Suppressor macrophage treated with lipopolysaccharide for 4 hours (primary cell): ENCODE measurements at regions not wholly inside any gene's neighbourhood (a gene's known extent, or its start where the extent isn't known, plus 50 kb on each side); places are given as distances from the start of the nearest gene placed in this dataset.
A peak's percentile ranks its signal among the peaks of the same experiment; 100 is the strongest.

ENCODE experiments used
- DNase-seq: peaks from one replicate; pipeline ENCODE4 v3.0.0-alpha.2; 2020

DNA sequence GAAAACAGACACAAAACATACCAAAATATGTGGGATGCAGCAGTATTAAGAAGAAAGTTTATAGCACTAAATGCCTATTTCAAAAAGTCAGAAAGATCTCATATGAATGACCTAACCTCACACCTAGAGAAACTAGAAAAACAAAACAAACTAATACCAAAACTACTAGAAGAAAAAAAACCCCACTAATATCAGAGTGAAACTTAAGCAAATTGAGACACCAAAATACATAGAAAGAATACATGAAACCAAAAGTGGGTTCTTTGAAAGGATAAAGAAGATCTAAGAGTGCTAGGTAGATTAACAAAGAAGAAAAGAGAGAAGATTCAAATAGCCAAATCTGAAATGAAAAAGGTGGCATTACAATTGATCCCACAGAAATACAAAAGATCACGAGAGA lies 494.1 kb downstream of the SH2D4B start:
- DNase-seq = no peak

DNA sequence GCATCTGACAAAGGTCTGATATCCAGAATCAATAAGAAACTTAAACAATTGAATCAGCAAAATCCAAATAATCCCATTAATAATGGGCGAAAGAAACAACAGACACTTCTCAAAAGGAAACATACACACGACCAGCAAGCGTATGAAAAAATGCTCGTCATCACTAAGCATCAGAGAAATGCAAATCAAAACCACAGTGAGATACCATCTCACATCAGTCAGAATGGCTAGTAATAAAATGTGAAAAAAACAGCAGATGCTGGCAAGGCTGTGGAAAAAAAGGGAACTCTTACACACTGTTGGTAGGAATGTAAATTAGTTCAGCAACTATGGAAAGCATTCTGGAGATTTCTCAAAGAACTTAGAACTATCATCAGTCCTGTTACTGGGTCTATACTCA lies 496.7 kb downstream of the SH2D4B start:
- no peak for DNase-seq

DNA sequence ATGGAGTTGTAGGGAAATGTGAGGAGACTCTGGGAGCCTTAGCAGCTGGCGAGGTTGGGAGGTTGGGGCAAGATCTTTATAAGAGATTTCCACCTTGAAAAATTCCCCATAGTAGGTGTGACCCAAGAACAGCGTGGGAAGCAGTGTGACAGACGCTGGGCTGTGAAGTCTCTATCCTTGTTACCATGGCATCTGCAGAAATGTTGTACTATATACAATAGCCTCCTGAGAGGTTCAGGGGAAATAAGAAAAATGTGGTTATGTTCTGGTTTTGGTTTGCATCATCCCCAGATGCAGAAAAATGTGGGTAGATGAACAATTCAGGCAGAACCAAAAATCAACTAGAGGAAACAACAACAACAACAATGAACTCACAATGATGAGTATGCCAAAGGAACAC lies 498.6 kb downstream of the SH2D4B start:
- DNase-seq = no peak

DNA sequence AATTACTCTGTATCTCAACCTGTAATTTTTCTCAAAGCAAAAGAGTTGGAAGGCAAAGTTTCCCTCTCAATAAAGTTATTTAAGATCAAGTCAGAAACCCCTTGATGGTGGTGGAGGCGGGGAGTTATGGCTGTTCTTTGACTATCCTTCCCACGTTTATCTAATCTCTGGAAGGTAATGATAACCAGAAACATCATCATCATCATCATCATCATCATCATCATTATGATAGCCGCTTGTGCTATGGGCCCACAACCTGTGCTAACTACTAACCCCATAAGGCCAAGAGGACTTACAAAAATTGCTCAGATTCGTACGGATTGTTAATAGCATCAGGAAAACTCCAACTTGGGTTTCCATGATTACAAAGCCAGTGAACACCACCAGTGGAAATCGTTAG lies 502.3 kb downstream of the SH2D4B start:
- DNase-seq = no peak

DNA sequence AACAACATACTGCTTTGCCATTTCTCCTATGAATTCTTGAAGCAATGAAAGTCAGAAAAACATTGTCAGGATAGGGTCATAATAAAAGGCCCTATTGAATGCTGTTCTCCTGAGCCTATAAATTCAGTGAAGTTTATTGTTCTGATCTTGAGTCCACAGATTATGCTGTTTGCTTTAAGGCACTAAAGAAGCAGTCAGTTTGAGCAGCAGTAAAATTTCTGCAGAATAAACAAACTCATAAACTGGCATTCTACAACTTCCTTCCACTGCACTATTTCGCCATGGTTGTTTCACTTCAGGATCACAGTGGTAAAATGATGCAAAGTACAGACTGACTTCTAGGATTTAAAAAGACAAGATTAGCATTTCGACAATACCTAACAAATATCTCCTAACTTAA lies 503.2 kb downstream of the SH2D4B start:
- DNase-seq = no peak

DNA sequence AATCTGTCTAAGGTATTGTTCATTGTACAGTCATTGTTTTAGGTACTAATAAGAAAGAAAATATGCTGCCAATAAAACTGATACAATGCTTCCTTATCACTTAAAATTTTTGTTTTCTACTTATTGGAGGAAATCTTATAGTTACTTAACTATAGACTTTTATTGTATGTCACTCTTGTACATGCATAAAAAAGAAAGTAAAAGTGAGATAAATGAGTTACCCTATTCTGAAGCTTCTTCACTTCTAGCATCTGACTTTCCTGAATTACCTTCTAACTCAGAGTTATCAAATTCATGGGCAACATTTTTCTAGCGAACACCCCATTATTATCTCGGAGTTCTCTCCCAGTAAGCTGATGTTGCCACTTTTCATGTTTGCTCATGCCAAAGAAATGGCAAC lies 504.9 kb downstream of the SH2D4B start:
- DNase-seq = no peak

DNA sequence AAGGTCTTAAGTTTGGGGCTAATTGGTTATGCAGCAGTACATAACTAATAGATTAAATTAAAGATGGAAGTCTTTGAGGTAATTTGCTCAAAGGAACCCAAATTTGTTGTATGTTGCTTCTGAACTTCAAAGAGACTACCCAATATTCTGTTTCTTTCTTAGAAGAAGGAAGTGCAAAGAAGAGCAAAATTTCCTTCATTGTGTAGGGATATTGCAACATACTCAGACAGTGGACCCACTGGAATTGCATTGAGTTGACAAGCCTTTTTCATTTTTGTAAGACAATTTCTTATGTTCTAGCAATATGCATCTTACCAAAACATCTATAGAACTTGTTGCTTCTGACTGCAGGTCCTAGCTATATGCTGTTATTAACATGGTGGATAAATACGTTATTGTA lies 527.8 kb downstream of the SH2D4B start:
- DNase-seq = no peak

DNA sequence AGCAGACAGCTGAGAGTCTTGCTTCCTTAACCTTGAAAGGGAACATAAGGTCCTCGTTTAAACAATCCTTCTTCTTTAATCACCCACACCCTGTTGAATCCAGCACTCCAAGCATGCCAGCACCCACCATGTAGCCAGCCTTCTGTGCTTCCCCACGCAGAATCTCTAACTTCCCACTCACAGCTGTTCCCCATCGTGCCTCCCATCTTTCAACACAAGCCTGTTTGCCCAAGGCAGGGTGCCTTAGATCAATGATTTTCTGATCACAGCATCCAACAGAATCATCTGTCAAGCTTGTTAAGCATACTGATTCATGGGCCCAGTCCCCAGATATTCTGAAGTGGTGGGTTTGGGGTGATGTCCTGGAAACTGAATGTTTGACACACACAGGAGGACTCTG lies 530.8 kb downstream of the SH2D4B start:
- DNase-seq = no peak

DNA sequence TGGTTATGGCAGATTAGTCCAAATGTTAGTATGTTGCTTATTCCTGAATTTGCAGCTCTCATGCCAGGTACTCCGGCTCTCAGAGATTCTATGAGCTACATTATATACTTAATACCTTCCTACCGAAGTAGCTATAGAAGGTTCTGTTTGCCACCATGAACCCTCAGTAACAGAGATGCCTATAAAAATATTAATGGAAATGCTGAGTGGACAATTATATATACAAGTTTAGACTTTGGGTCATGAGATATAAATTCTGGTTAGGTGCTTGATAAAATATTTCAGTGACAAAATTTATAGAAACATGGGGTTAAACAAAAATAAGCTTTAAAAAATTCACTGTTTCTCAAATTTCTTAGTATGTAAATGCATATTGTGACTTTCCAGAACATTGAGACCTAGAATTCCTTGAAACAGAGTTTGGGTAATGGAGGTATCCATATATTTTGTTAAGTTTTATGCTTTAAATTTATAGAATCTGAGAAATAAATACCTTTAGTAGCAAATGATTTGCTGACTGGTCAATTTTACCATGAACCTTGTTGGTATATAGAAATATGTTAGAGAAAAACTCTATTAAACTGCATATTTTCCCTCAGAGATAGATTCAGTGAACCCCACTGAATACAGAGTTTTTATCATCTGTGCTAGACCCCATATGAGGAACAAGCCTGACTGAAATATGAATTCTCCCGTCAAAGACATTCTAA lies 533.5 kb downstream of the SH2D4B start:
- DNase-seq = no peak

DNA sequence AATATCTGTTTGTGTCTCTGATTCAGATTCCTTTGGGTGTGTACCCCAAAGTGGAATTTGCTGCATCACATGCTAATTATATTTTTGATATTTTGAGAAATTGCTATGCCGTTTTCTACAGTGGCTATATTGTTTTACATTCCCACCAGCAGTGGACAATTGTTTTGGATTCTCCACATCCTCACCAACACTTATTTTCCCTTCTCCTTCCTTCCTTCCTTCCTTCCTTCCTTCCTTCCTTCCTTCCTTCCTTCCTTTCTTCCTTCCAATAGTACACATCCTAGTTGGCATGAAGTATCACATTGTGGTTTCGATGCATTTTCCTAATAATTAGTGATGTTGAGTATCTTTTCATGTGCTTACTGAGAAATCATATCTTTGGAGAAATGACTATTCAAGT lies 535.5 kb downstream of the SH2D4B start:
- DNase-seq = no peak

DNA sequence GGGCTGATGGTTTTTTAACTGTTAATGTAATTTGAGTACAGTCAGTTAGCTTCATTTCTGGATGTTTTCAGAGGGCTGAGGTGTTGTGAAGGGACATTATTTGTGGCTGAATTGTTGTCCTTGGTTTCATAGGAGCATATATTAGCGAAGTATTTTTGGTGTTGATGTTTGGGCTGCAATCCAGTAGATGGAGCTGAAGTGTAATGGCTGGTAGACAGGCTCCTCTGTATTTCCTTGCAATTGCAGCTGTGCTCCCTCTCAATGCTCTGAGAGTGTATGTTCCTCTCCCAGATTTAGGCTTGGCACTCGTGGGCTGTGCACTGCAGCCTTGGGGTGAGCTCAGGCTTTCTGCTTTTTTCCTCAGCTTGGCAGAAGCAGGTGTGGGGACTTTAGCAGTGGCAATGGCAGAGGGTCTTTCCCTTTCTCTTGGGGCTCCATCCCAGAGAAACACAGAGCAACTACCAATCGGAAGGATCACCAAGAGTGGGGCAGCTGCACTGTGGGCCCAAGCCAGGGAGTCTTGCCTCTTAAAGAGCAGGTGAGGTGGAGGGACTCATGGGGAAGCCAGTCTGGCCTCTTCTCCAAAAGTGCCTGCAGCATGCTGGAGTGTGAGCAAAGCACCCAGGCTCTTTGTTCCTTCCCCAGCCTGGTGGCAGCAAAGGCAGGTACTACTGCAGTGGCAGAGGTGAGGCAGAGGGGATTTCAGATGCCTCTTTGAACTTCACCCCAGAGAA lies 544.4 kb downstream of the SH2D4B start:
- no peak for DNase-seq

DNA sequence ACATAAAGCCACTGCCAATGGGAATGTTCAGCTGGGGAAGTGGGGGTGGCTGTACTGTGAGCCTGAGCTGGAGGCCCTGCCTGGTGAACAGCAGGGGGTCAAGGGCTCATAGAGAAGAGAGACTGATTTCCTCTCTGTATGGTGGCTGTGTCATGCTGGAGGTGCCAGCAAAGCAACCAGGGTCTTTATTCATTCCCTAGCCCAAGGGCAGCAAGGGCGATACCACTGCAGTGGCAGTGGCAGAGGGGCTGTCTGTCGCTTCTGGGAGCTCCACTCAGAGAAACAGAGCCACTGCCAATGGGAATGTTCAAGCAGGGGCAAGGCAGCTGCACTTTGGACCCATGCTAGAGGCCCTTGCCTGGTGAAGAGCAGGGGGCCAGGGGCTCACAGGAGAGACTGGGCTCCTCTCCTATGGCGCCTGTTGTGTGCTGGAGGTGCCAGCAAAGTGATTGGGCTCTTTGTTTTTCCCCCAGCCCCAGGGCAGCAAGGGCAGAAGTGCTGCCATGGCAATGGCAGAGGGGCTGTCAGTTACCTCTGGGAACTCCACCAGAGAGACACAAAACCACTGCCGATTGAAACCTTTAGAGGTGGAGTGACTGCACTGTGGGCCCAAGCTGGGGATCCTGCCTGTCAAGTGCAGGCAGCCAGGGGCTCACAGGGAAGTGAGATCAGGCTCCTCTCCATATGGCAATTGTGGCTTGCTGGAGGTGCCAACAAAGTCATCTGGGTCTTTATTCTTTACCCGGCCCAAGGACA lies 545.1 kb downstream of the SH2D4B start:
- DNase-seq = no peak

DNA sequence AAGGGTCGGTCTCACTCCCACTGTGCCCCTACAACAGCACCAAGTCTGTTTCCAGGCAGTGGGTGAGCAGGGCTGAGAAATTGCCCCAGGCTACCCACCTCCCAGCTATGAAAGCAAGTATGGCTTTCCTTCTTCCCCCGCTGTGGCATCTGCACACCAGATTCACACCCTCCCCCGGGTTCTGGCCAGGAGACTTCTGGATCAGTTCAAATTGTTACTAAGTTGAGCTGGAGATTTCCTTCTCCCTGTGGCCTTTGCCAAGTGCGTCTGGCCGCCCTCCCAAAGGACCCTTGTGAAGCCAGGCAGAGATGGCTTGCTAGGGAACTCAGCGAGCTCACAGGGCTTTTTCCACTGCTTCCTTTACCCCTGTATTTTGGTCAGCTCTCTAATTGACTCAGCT lies 555.4 kb downstream of the SH2D4B start:
- no peak for DNase-seq

DNA sequence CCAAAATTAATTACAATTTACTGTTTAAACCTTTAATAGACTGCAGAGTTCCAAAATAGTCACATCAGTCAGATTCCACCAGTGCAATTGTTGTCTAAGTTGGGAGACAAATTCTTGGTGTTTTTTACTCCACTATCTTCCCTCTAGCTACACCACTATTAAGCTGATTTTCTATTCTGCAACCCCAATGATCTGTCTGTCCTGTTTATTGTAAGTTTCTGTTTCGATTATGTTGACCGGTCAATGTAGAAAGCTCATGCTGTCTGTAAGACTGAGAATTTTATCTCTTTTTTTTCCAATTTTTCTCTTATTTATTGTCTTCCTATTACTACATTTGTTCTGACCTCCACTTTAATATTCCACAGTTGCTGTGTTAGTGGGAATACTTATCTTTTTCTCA lies 557.5 kb downstream of the SH2D4B start:
- DNase-seq = no peak

DNA sequence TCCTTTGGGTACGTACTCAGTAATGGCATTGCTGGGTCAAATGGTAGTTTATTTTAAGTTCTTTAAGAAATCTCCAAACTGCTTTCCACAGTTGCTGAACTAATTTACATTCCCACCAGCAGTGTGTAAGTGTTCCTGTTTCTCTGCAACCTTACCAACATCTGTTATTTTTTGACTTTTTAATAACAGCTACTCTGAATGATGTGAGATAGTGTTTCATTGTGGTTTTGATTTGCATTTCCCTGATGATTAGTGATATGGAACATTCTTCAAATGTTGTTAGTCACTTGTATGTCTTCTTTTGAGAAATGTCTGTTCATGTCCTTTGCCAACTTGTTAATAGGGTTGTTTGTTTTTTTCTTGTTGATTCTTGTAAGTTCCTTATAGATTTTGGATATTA lies 558.9 kb downstream of the SH2D4B start:
- no peak for DNase-seq

DNA sequence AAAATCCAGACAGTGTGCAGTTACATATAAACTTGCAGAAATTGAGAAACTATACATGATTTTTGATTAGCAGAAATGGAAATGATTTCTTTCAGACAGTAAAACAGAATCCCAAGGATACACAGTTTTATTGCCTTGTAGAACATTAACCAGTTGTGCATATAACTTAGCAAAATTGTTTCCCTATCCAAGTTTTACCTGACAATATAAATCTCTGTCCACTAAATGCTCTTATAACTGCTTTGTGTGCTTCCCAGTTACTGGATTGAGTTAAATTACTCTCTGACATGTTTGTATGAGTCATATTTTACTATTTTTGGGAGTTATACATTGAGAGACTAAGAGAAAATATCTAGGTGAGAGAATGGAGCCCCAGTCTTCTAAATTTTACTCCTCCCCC lies 563.4 kb downstream of the SH2D4B start:
- no peak for DNase-seq

DNA sequence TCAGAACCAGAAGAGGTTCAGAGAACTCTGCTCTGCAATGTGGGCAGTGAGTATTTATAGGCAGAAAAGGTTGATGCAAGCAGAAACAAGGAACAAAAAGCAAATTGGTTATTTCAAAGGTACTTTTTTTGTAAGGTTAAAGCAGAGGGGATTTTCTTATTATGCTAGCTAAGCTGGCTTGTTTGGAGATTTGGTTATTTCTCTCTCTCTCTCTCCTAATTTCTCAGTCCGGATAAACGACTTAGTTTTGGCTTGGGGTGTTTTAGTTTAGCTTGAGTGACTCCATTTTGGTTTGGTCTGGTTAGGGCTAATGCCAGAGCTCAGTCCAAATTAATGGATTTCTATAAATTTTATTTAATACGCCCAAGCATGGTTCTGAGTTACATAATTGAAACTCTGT lies 566.8 kb downstream of the SH2D4B start:
- no peak for DNase-seq

DNA sequence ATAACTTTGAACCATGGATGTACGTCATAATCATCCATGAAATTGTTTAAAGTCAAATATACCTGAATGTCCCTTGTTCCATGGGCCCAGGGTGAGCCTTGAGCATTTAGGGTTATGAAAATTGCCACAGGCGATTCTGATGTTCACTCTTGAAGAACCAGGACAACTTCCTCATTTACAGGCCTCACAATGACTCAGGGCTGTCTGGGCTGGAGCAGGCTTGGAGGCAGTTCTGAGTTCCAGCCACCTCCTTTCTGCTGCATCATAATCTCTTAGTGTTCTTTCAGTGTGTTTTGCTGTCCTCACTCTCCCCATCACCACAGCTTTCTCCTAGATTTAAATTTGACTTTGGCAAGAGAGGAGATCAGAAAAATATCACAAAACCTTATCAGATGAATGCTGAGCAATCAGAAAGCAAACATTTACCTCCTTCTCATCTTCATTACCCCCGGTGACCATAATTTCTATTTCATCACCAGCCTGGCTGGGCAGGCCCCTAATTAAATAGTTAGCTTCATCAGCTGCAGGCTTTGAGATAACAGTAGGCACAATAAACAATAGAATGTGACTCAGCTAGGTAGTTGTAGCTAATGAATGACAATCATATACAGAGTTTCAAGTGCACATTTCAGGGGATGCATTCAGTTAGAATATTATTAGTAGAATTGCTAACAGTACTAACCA lies 571.0 kb downstream of the SH2D4B start:
- DNase-seq = peak; percentile 27

DNA sequence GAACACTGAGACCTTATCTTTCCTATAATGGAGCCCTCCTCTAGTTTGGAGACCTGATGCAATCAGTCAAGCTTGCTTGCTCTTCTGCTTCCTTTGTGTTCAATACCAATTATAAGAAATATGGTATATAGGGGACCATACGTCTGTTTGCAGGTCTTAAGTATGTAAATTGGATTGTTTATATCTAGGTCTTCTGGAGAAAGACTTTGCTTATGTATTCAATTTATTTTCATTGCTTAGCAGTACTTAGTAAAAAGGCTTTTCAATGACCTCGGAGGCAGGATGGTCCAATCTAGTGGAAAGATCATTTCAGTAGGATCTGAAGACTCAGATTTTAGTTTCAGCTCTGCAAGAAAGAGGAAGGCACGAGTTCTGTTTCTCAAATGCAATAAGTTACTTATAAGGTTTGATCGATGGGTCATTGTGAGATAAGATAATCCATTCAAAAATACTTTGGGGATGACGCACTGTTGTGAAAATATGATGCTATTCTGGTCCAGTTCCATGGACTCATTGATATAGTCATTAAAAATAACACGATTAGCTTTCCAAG lies 571.6 kb downstream of the SH2D4B start:
- no peak for DNase-seq

DNA sequence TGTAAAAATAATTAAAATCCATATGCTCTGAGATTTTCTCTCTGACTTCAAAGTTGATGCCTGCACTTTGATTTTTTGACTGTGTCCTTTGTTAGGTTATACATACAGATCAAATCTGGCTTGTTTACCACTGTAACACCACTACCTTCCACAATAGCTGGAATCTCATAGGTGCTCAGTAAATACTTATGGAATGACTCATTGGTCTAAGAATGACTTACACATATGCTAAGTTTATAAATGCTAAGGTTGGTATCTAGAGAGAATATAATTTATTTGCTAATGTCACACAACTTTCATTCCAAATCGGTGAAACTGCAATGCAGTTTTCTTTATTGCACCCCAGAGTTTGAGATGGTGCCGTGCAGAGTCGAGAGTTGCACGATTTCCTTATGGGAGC lies 578.5 kb downstream of the SH2D4B start:
- DNase-seq = no peak

DNA sequence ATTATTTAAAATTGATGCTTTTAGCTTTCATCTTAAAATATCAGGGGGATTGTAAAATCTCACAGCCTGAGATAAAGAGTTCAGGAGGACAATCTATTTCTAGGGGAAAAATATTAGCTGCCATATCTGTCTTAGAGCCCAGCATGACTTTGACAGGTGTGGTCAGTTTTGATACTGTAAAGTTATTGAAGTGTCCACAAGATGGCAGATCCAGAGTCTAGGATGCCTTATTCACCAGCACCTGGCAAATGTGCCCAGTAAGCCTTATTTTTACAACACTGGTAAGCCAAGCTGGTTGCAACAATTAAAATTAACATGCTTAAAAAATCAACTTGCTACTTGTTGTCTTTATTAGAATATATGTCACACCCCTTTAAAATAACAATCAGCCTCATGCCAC lies 579.3 kb downstream of the SH2D4B start:
- no peak for DNase-seq

DNA sequence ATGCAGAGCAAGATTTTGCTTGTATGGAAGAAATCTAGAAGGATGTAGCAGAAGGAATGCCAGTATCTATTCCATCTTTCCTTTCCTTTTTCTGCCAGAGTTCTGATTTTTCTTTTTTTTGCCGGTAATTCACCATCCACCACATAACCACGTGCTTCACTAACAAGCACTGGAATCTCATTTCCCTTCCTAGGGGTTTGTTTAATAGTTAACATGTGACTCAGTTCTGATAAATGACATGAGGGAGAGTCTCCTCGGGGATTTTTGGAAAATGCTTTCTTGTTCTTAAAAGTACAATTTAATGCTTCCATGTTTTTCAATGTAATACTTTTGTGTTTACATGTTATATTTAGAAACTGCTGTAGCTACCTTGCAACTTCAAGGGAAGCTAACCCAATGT lies 590.2 kb downstream of the SH2D4B start:
- no peak for DNase-seq

DNA sequence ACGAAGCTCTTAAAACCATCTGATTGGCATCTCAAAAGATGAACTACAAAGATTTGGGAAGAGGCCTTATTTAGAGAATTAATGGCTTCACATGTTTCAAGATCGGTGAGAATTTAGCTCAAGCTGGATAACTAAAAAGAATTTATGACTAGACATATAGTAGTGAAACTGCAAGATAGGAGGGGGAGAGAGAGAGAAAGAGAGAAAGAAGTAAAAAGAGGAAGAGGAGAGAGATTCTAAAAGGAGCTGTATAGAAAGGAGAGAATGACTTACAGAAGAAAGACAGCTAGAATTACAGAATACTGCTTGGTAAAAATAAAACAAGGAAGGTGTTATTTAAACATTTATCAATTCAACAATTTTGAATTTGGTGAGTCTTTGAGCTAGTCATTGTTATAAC lies 592.3 kb downstream of the SH2D4B start:
- DNase-seq = no peak
